ENCODE measurements at regions not wholly inside any gene's neighbourhood (a gene's known extent, or its start where the extent isn't known, plus 50 kb on each side); places are given as distances from the start of the nearest gene placed in this dataset.

DNA sequence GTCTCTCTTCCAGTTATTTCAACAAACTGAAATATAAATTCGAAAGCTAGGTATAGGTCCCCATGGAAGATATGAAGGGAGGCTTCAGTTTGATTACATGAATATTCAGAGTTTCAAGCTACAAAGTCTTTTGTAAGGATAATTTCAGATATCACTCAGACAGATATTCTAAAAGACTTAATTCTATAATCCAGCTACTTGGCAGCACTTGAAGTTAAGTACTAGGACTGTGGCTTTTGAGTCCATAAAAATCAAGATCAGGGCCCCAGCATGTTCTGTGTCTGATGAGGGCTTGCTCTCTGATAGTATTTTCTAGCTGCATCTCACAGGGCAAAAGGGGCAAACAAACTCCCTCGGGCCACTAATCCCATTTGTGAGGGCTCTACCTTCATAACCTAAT lies 160.6 kb upstream of the IRS2 start:
- Mint-ChIP-seq H3K27ac (no peak overlapping the region), H3K27me3 (ENCODE audit: low read depth) (no peaks in the 10 kb centered on the region), H3K36me3 (no peaks in the 10 kb centered on the region), H3K4me1 (peaks cover 4% of the 10 kb centered on the region), H3K4me3 (no peak overlapping the region), H3K9me3 (peaks cover 17% of the 10 kb centered on the region)
- TF ChIP-seq CTCF (IDR thresholded peaks at IDR 0.05; ENCODE audit: unreplicated experiment), result no peak
- no peak for DNase-seq (ENCODE audit: low spot score in 2 of 2, unreplicated experiment in 2 of 2)

DNA sequence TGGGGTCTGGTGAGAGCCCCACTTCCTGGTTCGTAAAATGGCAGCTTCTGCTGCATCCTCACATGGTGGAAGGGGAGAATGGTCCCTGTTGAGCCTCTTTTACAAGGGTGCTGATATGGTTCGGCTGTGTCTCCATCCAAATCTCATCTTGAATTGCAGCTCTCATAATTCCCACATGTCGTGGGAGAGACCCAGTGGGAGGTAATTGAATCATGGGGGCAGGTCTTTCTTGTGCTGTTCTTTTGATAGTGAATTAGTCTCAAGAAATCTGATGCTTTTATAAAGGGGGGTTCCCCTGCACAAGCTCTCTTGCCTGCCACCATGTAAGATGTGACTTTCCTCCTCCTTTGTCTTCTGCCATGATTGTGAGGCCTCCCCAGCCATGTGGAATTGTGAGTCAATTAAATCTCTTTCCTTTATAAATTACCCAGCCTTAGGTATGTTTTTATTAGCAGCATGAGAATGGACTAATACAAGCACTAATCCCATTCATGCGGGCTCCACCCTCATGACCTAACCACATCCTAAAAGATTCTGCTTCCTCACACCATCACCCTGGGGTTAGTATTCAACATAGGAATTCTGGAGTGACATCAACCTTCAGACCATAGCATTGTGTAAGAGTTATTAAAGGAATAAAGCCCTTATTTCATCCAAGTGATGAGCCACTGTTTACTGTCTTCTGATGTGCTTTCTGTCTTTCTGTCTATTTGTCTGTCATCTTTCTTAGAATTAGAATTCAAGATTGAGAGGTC lies 159.0 kb upstream of the IRS2 start:
- peaks cover 17% of the 10 kb centered on the region for H3K9me3 Mint-ChIP-seq
- peaks cover 4% of the 10 kb centered on the region for H3K4me1 Mint-ChIP-seq
- H3K36me3 Mint-ChIP-seq, result no peaks in the 10 kb centered on the region
- DNase-seq (ENCODE audit: low spot score in 2 of 2, unreplicated experiment in 2 of 2), result no peak
- no peaks in the 10 kb centered on the region for H3K27me3 Mint-ChIP-seq (ENCODE audit: low read depth)
- no peak for TF ChIP-seq CTCF (IDR thresholded peaks at IDR 0.05; ENCODE audit: unreplicated experiment)
- no peak overlapping the region for H3K4me3 Mint-ChIP-seq
- H3K27ac Mint-ChIP-seq, result no peak overlapping the region

- Mint-ChIP-seq H3K4me3 (no peak overlapping the region), H3K9me3 (peaks cover 14% of the 10 kb centered on the region), H3K27me3 (ENCODE audit: low read depth) (no peaks in the 10 kb centered on the region), H3K4me1 (peaks cover 19% of the 10 kb centered on the region), H3K36me3 (no peaks in the 10 kb centered on the region), H3K27ac (no peak overlapping the region)
- no peak for DNase-seq (ENCODE audit: low spot score in 2 of 2, unreplicated experiment in 2 of 2)
- TF ChIP-seq CTCF (IDR thresholded peaks at IDR 0.05; ENCODE audit: unreplicated experiment), result no peak
Observed at GRCh38 chr13:109941951-109942350, 155.6 kb upstream of the IRS2 start.

GRCh38 chr13:109941221-109941620 lies 154.8 kb upstream of the IRS2 start:
- no peak overlapping the region for H3K27ac Mint-ChIP-seq
- H3K4me1 Mint-ChIP-seq, result peaks cover 19% of the 10 kb centered on the region
- no peak for TF ChIP-seq CTCF (IDR thresholded peaks at IDR 0.05; ENCODE audit: unreplicated experiment)
- H3K4me3 Mint-ChIP-seq, result no peak overlapping the region
- H3K27me3 Mint-ChIP-seq (ENCODE audit: low read depth), result no peaks in the 10 kb centered on the region
- no peak for DNase-seq (ENCODE audit: low spot score in 2 of 2, unreplicated experiment in 2 of 2)
- peaks cover 14% of the 10 kb centered on the region for H3K9me3 Mint-ChIP-seq
- no peaks in the 10 kb centered on the region for H3K36me3 Mint-ChIP-seq

- DNase-seq (ENCODE audit: low spot score in 2 of 2, unreplicated experiment in 2 of 2), result no peak
- Mint-ChIP-seq H3K36me3 (no peaks in the 10 kb centered on the region), H3K4me1 (peaks cover 19% of the 10 kb centered on the region), H3K27ac (no peak overlapping the region), H3K9me3 (peaks cover 11% of the 10 kb centered on the region), H3K4me3 (no peak overlapping the region), H3K27me3 (ENCODE audit: low read depth) (no peaks in the 10 kb centered on the region)
- TF ChIP-seq CTCF (IDR thresholded peaks at IDR 0.05; ENCODE audit: unreplicated experiment), result no peak
Observed at GRCh38 chr13:109940637-109941036, 154.3 kb upstream of the IRS2 start.
